HL-60 (cell line): ENCODE measurements at regions not wholly inside any gene's neighbourhood (a gene's known extent, or its start where the extent isn't known, plus 50 kb on each side); places are given as distances from the start of the nearest gene placed in this dataset.

Experiments used
- DNase-seq, 2 experiments: peaks; one replicate each; pipeline ENCODE4 v3.0.0-alpha.2; 2010 to 2020; ENCODE audit warnings: low read depth in 1 of 2, low spot score in 1 of 2
- H3K27ac ChIP-seq: fragments of 250-450 bp; sonication (Bioruptor Pico); replicated peaks from 2 replicates; pipeline ENCODE4 v1.5.1; 2020; ENCODE audit warnings: mild to moderate bottlenecking, moderate library complexity
- H3K27me3 ChIP-seq: fragments of 250-450 bp; sonication (Bioruptor Pico); 2 replicates; pipeline ENCODE4 v1.5.1; 2021; ENCODE audit warnings: mild to moderate bottlenecking, moderate library complexity; ENCODE audit not compliant: insufficient read depth, poor library complexity, severe bottlenecking
- H3K4me3 ChIP-seq: replicated peaks from 2 replicates; pipeline ENCODE4 v1.5.1; 2011; ENCODE audit warnings: mild to moderate bottlenecking, control low read depth, low read length; ENCODE audit not compliant: insufficient read depth
- CTCF ChIP-seq: IDR thresholded peaks from one replicate; pipeline ENCODE4 v1.5.1; 2011; ENCODE audit warnings: low read length, control low read depth, inconsistent platforms; ENCODE audit not compliant: insufficient read depth
- GABPA ChIP-seq: IDR thresholded peaks from 2 replicates; pipeline ENCODE4 v1.6.1; 2012; ENCODE audit warnings: low read depth
- POLR2AphosphoS5 ChIP-seq: IDR thresholded peaks from 2 replicates; pipeline ENCODE4 v1.6.1; 2012; ENCODE audit warnings: low read depth
- REST ChIP-seq: IDR thresholded peaks from 2 replicates; pipeline ENCODE4 v1.6.1; 2012; ENCODE audit warnings: low read depth; ENCODE audit not compliant: insufficient replicate concordance
- SPI1 ChIP-seq: IDR thresholded peaks from 2 replicates; pipeline ENCODE4 v1.6.1; 2012; ENCODE audit warnings: low read depth, mild to moderate bottlenecking, borderline replicate concordance

- TF ChIP-seq REST (no peak), GABPA (no peak), SPI1 (no peak; the same call in 1 of the 2 replicates), CTCF (no peak), POLR2AphosphoS5 (no peak)
- H3K4me3 ChIP-seq, result no peak overlapping the region
- H3K27me3 ChIP-seq, result no peaks in the 10 kb centered on the region
- no peak for DNase-seq
- no peak overlapping the region for H3K27ac ChIP-seq
Measured at GRCh38 chr18:73254564-73254963, 386.8 kb upstream of the NETO1 start.

- TF ChIP-seq POLR2AphosphoS5 (no peak), GABPA (no peak), REST (no peak), SPI1 (no peak), CTCF (no peak)
- Histone ChIP-seq H3K27ac (no peak overlapping the region), H3K4me3 (no peak overlapping the region), H3K27me3 (no peaks in the 10 kb centered on the region)
- no peak for DNase-seq
Measured at GRCh38 chr18:73249030-73249429, 381.2 kb upstream of the NETO1 start.

GRCh38 chr18:73246763-73247162 is 379.0 kb upstream of the NETO1 start:
- DNase-seq, result no peak
- Histone ChIP-seq H3K4me3 (no peak overlapping the region), H3K27me3 (no peaks in the 10 kb centered on the region), H3K27ac (no peak overlapping the region)
- no peak for TF ChIP-seq POLR2AphosphoS5
- TF ChIP-seq CTCF, result no peak
- TF ChIP-seq SPI1, result no peak
- TF ChIP-seq GABPA, result no peak
- no peak for TF ChIP-seq REST
